HCT116 (cell line): ENCODE measurements at regions not wholly inside any gene's neighbourhood (a gene's known extent, or its start where the extent isn't known, plus 50 kb on each side); places are given as distances from the start of the nearest gene placed in this dataset.

Experiments used
- ATAC-seq: fragments of 200-7000 bp; cut with Tn5 transposase; 2 replicates; pipeline ENCODE4 v1.9.1; 2020; ENCODE audit warnings: mild to moderate bottlenecking, moderate library complexity
- BruUV-seq: library from RNA; stranded (reverse); fragments of 400-500 nt; replicated peaks from 2 replicates; lab custom pipeline; 2021; lab: Mats Ljungman, UMichigan
- CTCF ChIA-PET: fragments of 300-600 bp; sonication (Branson Sonifier 250); formaldehyde crosslinking; loops from one replicate; lab custom pipeline; 2021; ENCODE audit warnings: antibody characterized with exemption; lab: Charles Lee
- POLR2A ChIA-PET: fragments of 300-600, 350-600 bp; sonication (Branson Sonifier 250); formaldehyde crosslinking; loops from one replicate; lab custom pipeline; 2021; ENCODE audit warnings: antibody characterized with exemption; lab: Charles Lee
- RAD21 ChIA-PET, 2 experiments: fragments of 300-600 bp; sonication (Branson Sonifier 250); formaldehyde crosslinking; loops; one replicate each; lab custom pipeline; 2023; ENCODE audit warnings: low total read pairs in 2 of 2; ENCODE audit not compliant: uncharacterized antibody in 2 of 2, unreplicated experiment in 2 of 2, low non-redundant PET in 1 of 2; lab: Charles Lee
- DNase-seq: peaks from one replicate; pipeline ENCODE4 v3.0.0-alpha.2; 2010; ENCODE audit warnings: low read depth, low spot score
- H2AFZ ChIP-seq: fragments of 200-600 bp; shearing (Covaris generic), sonication (generic); 2 replicates; pipeline ENCODE4 v1.6.1; 2017; ENCODE audit warnings: low read depth, mixed run types, mixed read lengths, antibody characterized with exemption, low read length; ENCODE audit not compliant: poor library complexity, severe bottlenecking
- H3K27ac ChIP-seq: 2 replicates; pipeline ENCODE4 v1.5.1; 2012; ENCODE audit warnings: low read depth, low read length
- H3K27me3 ChIP-seq: fragments of 200-600 bp; sonication (generic); 2 replicates; pipeline ENCODE4 v1.6.1; 2016; ENCODE audit warnings: mixed run types, low read length, mixed read lengths; ENCODE audit not compliant: insufficient read depth
- H3K36me3 ChIP-seq, 2 experiments: fragments of 200-500 bp in 1 of 2; fragments of 200-600 bp in 1 of 2; sonication (Bioruptor generic) in 1 of 2; sonication (generic) in 1 of 2; 2 replicates each; pipeline versions ENCODE4 v1.5.1 to v1.6.1; 2014 to 2016; ENCODE audit warnings: low read length in 2 of 2, inconsistent platforms in 1 of 2, mixed read lengths in 1 of 2, mixed run types in 1 of 2; ENCODE audit not compliant: insufficient read depth in 2 of 2, control insufficient read depth in 1 of 2
- H3K4me1 ChIP-seq, 2 experiments: fragments of 200-600 bp in 1 of 2; sonication (generic) in 1 of 2; 2 replicates each; pipeline versions ENCODE4 v1.5.1 to v1.6.1; 2012 to 2017; ENCODE audit warnings: low read length in 2 of 2, inconsistent platforms in 1 of 2, mild to moderate bottlenecking in 1 of 2, mixed read lengths in 1 of 2, mixed run types in 1 of 2, moderate library complexity in 1 of 2; ENCODE audit not compliant: insufficient read depth in 2 of 2, control insufficient read depth in 1 of 2
- H3K4me2 ChIP-seq: fragments of 200-600 bp; sonication (generic); 2 replicates; pipeline ENCODE4 v1.6.1; 2017; ENCODE audit warnings: mixed run types, low read length, mixed read lengths
- H3K4me3 ChIP-seq, 2 experiments: fragments of 200-600 bp in 1 of 2; sonication (generic) in 1 of 2; replicated peaks in 1 of 2; 2 replicates each; pipeline ENCODE4 v1.5.1; 2011 to 2016; ENCODE audit warnings: low read length in 2 of 2, control low read depth in 1 of 2, low read depth in 1 of 2, mild to moderate bottlenecking in 1 of 2, mixed read lengths in 1 of 2, mixed run types in 1 of 2
- H3K79me2 ChIP-seq: fragments of 200-600 bp; sonication (generic); 2 replicates; pipeline ENCODE4 v1.6.1; 2017; ENCODE audit warnings: mild to moderate bottlenecking, mixed run types, low read length, moderate library complexity, mixed read lengths; ENCODE audit not compliant: insufficient read depth
- H3K9ac ChIP-seq: fragments of 200-600 bp; sonication (generic); 2 replicates; pipeline ENCODE4 v1.6.1; 2016; ENCODE audit warnings: low read length, mixed read lengths
- H3K9me2 ChIP-seq: fragments of 200-600 bp; sonication (generic), shearing (Covaris generic); 2 replicates; pipeline ENCODE4 v1.6.1; 2017; ENCODE audit warnings: mixed run types, mild to moderate bottlenecking, moderate library complexity; ENCODE audit not compliant: insufficient read depth
- H3K9me3 ChIP-seq, 2 experiments: fragments of 200-500 bp in 1 of 2; fragments of 200-600 bp in 1 of 2; sonication (Bioruptor generic) in 1 of 2; sonication (generic) in 1 of 2; 2 replicates each; pipeline ENCODE4 v1.6.1; 2014 to 2017; ENCODE audit warnings: low read length in 2 of 2, mixed read lengths in 2 of 2, inconsistent platforms in 1 of 2, low read depth in 1 of 2, mild to moderate bottlenecking in 1 of 2, mixed run types in 1 of 2, moderate library complexity in 1 of 2; ENCODE audit not compliant: control insufficient read depth in 1 of 2, insufficient read depth in 1 of 2
- H4K20me1 ChIP-seq: fragments of 200-600 bp; sonication (generic), shearing (Covaris generic); 2 replicates; pipeline ENCODE4 v1.6.1; 2017; ENCODE audit warnings: mixed run types, mild to moderate bottlenecking, moderate library complexity; ENCODE audit not compliant: insufficient read depth
- CBX3 ChIP-seq: IDR thresholded peaks from 2 replicates; pipeline ENCODE4 v1.6.1; 2012; ENCODE audit warnings: low read depth
- ELF1 ChIP-seq: IDR thresholded peaks from 2 replicates; pipeline ENCODE4 v1.6.1; 2012; ENCODE audit warnings: low read depth, borderline replicate concordance
- EZH2 ChIP-seq: fragments of 200-600 bp; sonication (generic); IDR thresholded peaks from 2 replicates; pipeline ENCODE4 v1.6.1; 2017; ENCODE audit warnings: antibody characterized with exemption, mixed run types
- JUND ChIP-seq: IDR thresholded peaks from 2 replicates; pipeline ENCODE4 v1.6.1; 2012
- POLR2AphosphoS5 ChIP-seq: IDR thresholded peaks from 2 replicates; pipeline ENCODE4 v1.6.1; 2011; ENCODE audit warnings: mild to moderate bottlenecking, low read depth, low read length, moderate library complexity
- SIN3A ChIP-seq: IDR thresholded peaks from 2 replicates; pipeline ENCODE4 v1.6.1; 2012; ENCODE audit warnings: low read depth
- SP1 ChIP-seq: IDR thresholded peaks from 2 replicates; pipeline ENCODE4 v1.6.1; 2012; ENCODE audit warnings: low read depth
- SRF ChIP-seq: IDR thresholded peaks from 2 replicates; pipeline ENCODE4 v1.6.1; 2012; ENCODE audit warnings: low read depth
- TCF7L2 ChIP-seq: IDR thresholded peaks from 2 replicates; pipeline ENCODE4 v1.7.0; 2011; ENCODE audit warnings: borderline replicate concordance, inconsistent platforms; ENCODE audit not compliant: insufficient read depth, insufficient read length; ENCODE audit errors: extremely low read depth
- YY1 ChIP-seq: IDR thresholded peaks from 2 replicates; pipeline ENCODE4 v1.6.1; 2011; ENCODE audit warnings: low read length, low read depth, moderate library complexity, mild to moderate bottlenecking; ENCODE audit not compliant: insufficient replicate concordance; ENCODE audit errors: extremely low read depth
- intact Hi-C: fragments of 100-400 bp; cut with micrococcal nuclease; formaldehyde crosslinking; loops from 2 replicates; pipeline ENCODE4 v1.10.0; 2022
- TF ChIP-seq, protein P1 (sequence below): IDR thresholded peaks from 2 replicates; pipeline ENCODE4 v1.6.1; 2011; ENCODE audit warnings: mild to moderate bottlenecking, low read length, moderate library complexity; ENCODE audit not compliant: insufficient replicate concordance; ENCODE audit errors: extremely low read depth
- TF ChIP-seq, protein P2 (sequence below): IDR thresholded peaks from 2 replicates; pipeline ENCODE4 v1.6.1; 2012; ENCODE audit warnings: low read depth
- TF ChIP-seq, protein P3 (sequence below): IDR thresholded peaks from 2 replicates; pipeline ENCODE4 v1.6.1; 2012
- TF ChIP-seq, protein P4 (sequence below): IDR thresholded peaks from 2 replicates; pipeline ENCODE4 v1.6.1; 2012

DNA sequence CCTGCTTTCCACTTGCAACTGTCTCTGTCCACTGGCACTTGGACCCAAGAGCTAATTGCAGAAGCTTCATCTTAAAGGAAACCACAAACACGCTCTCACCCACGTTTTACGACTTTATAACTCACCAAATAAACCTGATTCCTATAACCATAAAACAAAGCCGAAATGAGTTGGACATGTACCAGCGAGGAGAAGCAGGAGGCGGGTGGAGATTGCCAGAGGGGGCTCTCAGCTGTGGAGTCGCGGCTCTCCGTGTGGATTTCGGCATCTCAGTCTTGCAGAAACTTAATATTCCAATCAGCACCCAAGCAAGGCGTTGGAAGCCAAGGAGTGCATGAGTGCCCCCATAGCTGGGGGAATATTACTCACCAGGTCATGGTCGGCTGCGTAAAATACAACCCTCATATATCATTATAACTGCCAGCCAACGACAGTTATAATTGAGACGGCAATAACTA lies 483.6 kb downstream of the MN1 start:
- H3K4me2 ChIP-seq = no peak overlapping the region
- no peak for ATAC-seq

More for the DNA sequence above, 483.6 kb downstream of the MN1 start:
- H3K36me3 ChIP-seq = no peaks in the 10 kb centered on the region
- CTCF ChIA-PET = no interaction called here
- H3K27me3 ChIP-seq = peaks cover 59% of the 10 kb centered on the region
- H3K79me2 ChIP-seq = no peaks in the 10 kb centered on the region
- H3K9me3 ChIP-seq = no peaks in the 10 kb centered on the region
- no peak overlapping the region for H2AFZ ChIP-seq
- TF ChIP-seq SIN3A = no peak
- TF ChIP-seq, protein P1, sequence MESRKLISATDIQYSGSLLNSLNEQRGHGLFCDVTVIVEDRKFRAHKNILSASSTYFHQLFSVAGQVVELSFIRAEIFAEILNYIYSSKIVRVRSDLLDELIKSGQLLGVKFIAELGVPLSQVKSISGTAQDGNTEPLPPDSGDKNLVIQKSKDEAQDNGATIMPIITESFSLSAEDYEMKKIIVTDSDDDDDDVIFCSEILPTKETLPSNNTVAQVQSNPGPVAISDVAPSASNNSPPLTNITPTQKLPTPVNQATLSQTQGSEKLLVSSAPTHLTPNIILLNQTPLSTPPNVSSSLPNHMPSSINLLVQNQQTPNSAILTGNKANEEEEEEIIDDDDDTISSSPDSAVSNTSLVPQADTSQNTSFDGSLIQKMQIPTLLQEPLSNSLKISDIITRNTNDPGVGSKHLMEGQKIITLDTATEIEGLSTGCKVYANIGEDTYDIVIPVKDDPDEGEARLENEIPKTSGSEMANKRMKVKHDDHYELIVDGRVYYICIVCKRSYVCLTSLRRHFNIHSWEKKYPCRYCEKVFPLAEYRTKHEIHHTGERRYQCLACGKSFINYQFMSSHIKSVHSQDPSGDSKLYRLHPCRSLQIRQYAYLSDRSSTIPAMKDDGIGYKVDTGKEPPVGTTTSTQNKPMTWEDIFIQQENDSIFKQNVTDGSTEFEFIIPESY = no peak
- TF ChIP-seq EZH2 = no peak
- TF ChIP-seq YY1 = no peak
- TF ChIP-seq CBX3 = no peak
- no peak for TF ChIP-seq POLR2AphosphoS5
- no peak for TF ChIP-seq TCF7L2
- TF ChIP-seq ELF1 = no peak
- no peak for TF ChIP-seq SP1
- TF ChIP-seq, protein P2, sequence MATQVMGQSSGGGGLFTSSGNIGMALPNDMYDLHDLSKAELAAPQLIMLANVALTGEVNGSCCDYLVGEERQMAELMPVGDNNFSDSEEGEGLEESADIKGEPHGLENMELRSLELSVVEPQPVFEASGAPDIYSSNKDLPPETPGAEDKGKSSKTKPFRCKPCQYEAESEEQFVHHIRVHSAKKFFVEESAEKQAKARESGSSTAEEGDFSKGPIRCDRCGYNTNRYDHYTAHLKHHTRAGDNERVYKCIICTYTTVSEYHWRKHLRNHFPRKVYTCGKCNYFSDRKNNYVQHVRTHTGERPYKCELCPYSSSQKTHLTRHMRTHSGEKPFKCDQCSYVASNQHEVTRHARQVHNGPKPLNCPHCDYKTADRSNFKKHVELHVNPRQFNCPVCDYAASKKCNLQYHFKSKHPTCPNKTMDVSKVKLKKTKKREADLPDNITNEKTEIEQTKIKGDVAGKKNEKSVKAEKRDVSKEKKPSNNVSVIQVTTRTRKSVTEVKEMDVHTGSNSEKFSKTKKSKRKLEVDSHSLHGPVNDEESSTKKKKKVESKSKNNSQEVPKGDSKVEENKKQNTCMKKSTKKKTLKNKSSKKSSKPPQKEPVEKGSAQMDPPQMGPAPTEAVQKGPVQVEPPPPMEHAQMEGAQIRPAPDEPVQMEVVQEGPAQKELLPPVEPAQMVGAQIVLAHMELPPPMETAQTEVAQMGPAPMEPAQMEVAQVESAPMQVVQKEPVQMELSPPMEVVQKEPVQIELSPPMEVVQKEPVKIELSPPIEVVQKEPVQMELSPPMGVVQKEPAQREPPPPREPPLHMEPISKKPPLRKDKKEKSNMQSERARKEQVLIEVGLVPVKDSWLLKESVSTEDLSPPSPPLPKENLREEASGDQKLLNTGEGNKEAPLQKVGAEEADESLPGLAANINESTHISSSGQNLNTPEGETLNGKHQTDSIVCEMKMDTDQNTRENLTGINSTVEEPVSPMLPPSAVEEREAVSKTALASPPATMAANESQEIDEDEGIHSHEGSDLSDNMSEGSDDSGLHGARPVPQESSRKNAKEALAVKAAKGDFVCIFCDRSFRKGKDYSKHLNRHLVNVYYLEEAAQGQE = no peak
- TF ChIP-seq, protein P3, sequence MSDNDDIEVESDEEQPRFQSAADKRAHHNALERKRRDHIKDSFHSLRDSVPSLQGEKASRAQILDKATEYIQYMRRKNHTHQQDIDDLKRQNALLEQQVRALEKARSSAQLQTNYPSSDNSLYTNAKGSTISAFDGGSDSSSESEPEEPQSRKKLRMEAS = no peak
- TF ChIP-seq, protein P4, sequence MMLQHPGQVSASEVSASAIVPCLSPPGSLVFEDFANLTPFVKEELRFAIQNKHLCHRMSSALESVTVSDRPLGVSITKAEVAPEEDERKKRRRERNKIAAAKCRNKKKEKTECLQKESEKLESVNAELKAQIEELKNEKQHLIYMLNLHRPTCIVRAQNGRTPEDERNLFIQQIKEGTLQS = no peak
- TF ChIP-seq SRF = no peak
- no peak for TF ChIP-seq JUND
- intact Hi-C loops = no loop called here
- POLR2A ChIA-PET = no interaction called here
- no peaks in the 10 kb centered on the region for H3K9me2 ChIP-seq
- DNase-seq = no peak
- no peak overlapping the region for H3K27ac ChIP-seq
- no TSS peak for BruUV-seq
- H3K9ac ChIP-seq = no peak overlapping the region
- H4K20me1 ChIP-seq = no peaks in the 10 kb centered on the region
- no peaks in the 10 kb centered on the region for H3K4me1 ChIP-seq
- RAD21 ChIA-PET = no interaction called here
- H3K4me3 ChIP-seq = no peak overlapping the region
